ENCODE measurements at regions not wholly inside any gene's neighbourhood (a gene's known extent, or its start where the extent isn't known, plus 50 kb on each side); places are given as distances from the start of the nearest gene placed in this dataset.
A peak's percentile ranks its signal among the peaks of the same experiment; 100 is the strongest.

GRCh38 chr3:67297715-67298475, 299.8 kb downstream of the KBTBD8 start:
- no peak overlapping the region for H3K4me2 ChIP-seq (replicated peaks; ENCODE audit: extremely low read depth, low read length, poor library complexity, severe bottlenecking)
- no peaks in the 10 kb centered on the region for H4K20me1 ChIP-seq (ENCODE audit: insufficient read depth, low read length)
- H3K9me3 ChIP-seq (replicated peaks in 1 of 2; ENCODE audit: control insufficient read depth in 1 of 2, insufficient read depth in 1 of 2, low read length in 2 of 2) = no peaks in the 10 kb centered on the region
- peaks cover 0 to 3% (median 0%) of the 10 kb centered on the region in 7 donors for H3K9me3 Mint-ChIP-seq
- no peaks in the 10 kb centered on the region for H3K79me2 ChIP-seq (ENCODE audit: insufficient read depth, low read length)
- 100% methylated on average over 2 of the region's 4 CpGs for WGBS (ENCODE audit: insufficient coverage)
- no peak for DNase-seq
- no peak overlapping the region for H3K4me3 ChIP-seq (replicated peaks in 1 of 3; ENCODE audit: low read depth in 2 of 3, low read length in 3 of 3)
- no peak overlapping the region for H3K4me3 Mint-ChIP-seq
- intact Hi-C loops (cut with micrococcal nuclease) = no loop called here
- TF ChIP-seq CTCF (IDR thresholded peaks at IDR 0.05) = no peak
- H3K36me3 ChIP-seq (replicated peaks in 1 of 2; ENCODE audit: control insufficient read depth in 1 of 2, insufficient read depth in 2 of 2, low read length in 2 of 2) = no peaks in the 10 kb centered on the region
- H3K27ac Mint-ChIP-seq = peak overlapping the region in 1 of 7 donors; percentile 59
- peaks cover 0 to 3% of the 10 kb centered on the region in 2 donors for H3K27me3 ChIP-seq (ENCODE audit: control insufficient read depth in 2 of 2, insufficient read depth in 2 of 2, low read length in 2 of 2)
- peaks cover 4% of the 10 kb centered on the region in 2 donors for H3K4me1 ChIP-seq (ENCODE audit: control insufficient read depth in 1 of 2, insufficient read depth in 2 of 2, low read length in 2 of 2)
- H3K27ac ChIP-seq (ENCODE audit: low read depth in 1 of 2, low read length in 2 of 2) = no peak overlapping the region
- H3K36me3 Mint-ChIP-seq = no peaks in the 10 kb centered on the region
- H3K9ac ChIP-seq (ENCODE audit: insufficient read depth, low read length, poor library complexity, severe bottlenecking) = no peak overlapping the region
- H3K27me3 Mint-ChIP-seq (ENCODE audit: low read depth in 3 of 3) = peaks cover 0 to 11% (median 1%) of the 10 kb centered on the region in 3 donors
- peaks cover 9% of the 10 kb centered on the region for H3K4me1 Mint-ChIP-seq
- H2AFZ ChIP-seq (ENCODE audit: insufficient read depth, low read depth, low read length, poor library complexity, severe bottlenecking) = no peak overlapping the region

- intact Hi-C loops (cut with micrococcal nuclease) = no loop called here
Measured at GRCh38 chr3:67301556-67301955, 303.4 kb downstream of the KBTBD8 start.

More at GRCh38 chr3:67301556-67301955, 303.4 kb downstream of the KBTBD8 start:
- no peaks in the 10 kb centered on the region for H3K36me3 Mint-ChIP-seq
- no peaks in the 10 kb centered on the region for H3K4me1 Mint-ChIP-seq
- peaks cover 0 to 4% (median 0%) of the 10 kb centered on the region in 7 donors for H3K9me3 Mint-ChIP-seq
- H3K4me1 ChIP-seq (ENCODE audit: control insufficient read depth in 1 of 2, insufficient read depth in 2 of 2, low read length in 2 of 2) = no peaks in the 10 kb centered on the region
- no peak for TF ChIP-seq CTCF (IDR thresholded peaks at IDR 0.05)
- no peaks in the 10 kb centered on the region for H3K36me3 ChIP-seq (replicated peaks in 1 of 2; ENCODE audit: control insufficient read depth in 1 of 2, insufficient read depth in 2 of 2, low read length in 2 of 2)
- H3K79me2 ChIP-seq (ENCODE audit: insufficient read depth, low read length) = no peaks in the 10 kb centered on the region
- no peak for DNase-seq
- no CpG with 5 or more reads among the region's 2 CpGs for WGBS (ENCODE audit: insufficient coverage)
- H3K27ac ChIP-seq (ENCODE audit: low read depth in 1 of 2, low read length in 2 of 2) = no peak overlapping the region
- H3K4me3 Mint-ChIP-seq = no peak overlapping the region
- H3K4me2 ChIP-seq (replicated peaks; ENCODE audit: extremely low read depth, low read length, poor library complexity, severe bottlenecking) = no peak overlapping the region
- peaks cover 0 to 14% (median 2%) of the 10 kb centered on the region in 3 donors for H3K27me3 Mint-ChIP-seq (ENCODE audit: low read depth in 3 of 3)
- H3K27ac Mint-ChIP-seq = no peak overlapping the region
- no peak overlapping the region for H3K4me3 ChIP-seq (replicated peaks in 1 of 3; ENCODE audit: low read depth in 2 of 3, low read length in 3 of 3)
- no peaks in the 10 kb centered on the region for H4K20me1 ChIP-seq (ENCODE audit: insufficient read depth, low read length)
- peaks cover 0 to 3% of the 10 kb centered on the region in 2 donors for H3K27me3 ChIP-seq (ENCODE audit: control insufficient read depth in 2 of 2, insufficient read depth in 2 of 2, low read length in 2 of 2)
- H3K9me3 ChIP-seq (replicated peaks in 1 of 2; ENCODE audit: control insufficient read depth in 1 of 2, insufficient read depth in 1 of 2, low read length in 2 of 2) = no peaks in the 10 kb centered on the region
- H2AFZ ChIP-seq (ENCODE audit: insufficient read depth, low read depth, low read length, poor library complexity, severe bottlenecking) = no peak overlapping the region
- no peak overlapping the region for H3K9ac ChIP-seq (ENCODE audit: insufficient read depth, low read length, poor library complexity, severe bottlenecking)

Measured in CD14-positive monocyte (primary cell).